IMR-90 (cell line): ENCODE measurements at regions not wholly inside any gene's neighbourhood (a gene's known extent, or its start where the extent isn't known, plus 50 kb on each side); places are given as distances from the start of the nearest gene placed in this dataset.

Source experiments
- ATAC-seq: fragments of 200-7000 bp; cut with Tn5 transposase; 2 replicates; pipeline ENCODE4 v1.9.1; 2020; ENCODE audit warnings: low read depth, mild to moderate bottlenecking, moderate library complexity
- BruUV-seq: library from RNA; stranded (reverse); fragments of 400-500 nt; replicated peaks from 2 replicates; lab custom pipeline; 2021; lab: Mats Ljungman, UMichigan
- CTCF ChIA-PET: fragments of 300-600 bp; formaldehyde crosslinking; extraction: SDS; loops from one replicate; lab custom pipeline; 2021; ENCODE audit warnings: antibody characterized with exemption; lab: Yijun Ruan, JAX
- POLR2A ChIA-PET: fragments of 300-600 bp; sonication (Branson Sonifier 250); formaldehyde crosslinking; loops from one replicate; lab custom pipeline; 2022; ENCODE audit warnings: antibody characterized with exemption; ENCODE audit not compliant: unreplicated experiment; lab: Charles Lee
- DNase-seq: peaks from one replicate; pipeline ENCODE4 v3.0.0; 2013
- H2AFZ ChIP-seq: replicated peaks from 2 replicates; pipeline ENCODE3; 2013; ENCODE audit warnings: low read length, mild to moderate bottlenecking; ENCODE audit not compliant: poor library complexity
- H2AK5ac ChIP-seq: 2 replicates; pipeline ENCODE4 v1.6.1; 2013; ENCODE audit warnings: low read depth, low read length, inconsistent platforms
- H2AK9ac ChIP-seq: replicated peaks from 2 replicates; pipeline ENCODE3; 2013; ENCODE audit warnings: mild to moderate bottlenecking, low read depth, low read length, moderate library complexity; ENCODE audit not compliant: poor library complexity
- H2BK120ac ChIP-seq: 2 replicates; pipeline ENCODE4 v1.6.1; 2013; ENCODE audit warnings: low read depth, low read length, inconsistent platforms
- H2BK15ac ChIP-seq: 3 replicates; pipeline ENCODE4 v1.6.1; 2013; ENCODE audit warnings: low read depth, low read length, inconsistent platforms
- H2BK20ac ChIP-seq: 2 replicates; pipeline ENCODE4 v1.6.1; 2013; ENCODE audit warnings: low read depth, mild to moderate bottlenecking, inconsistent platforms, low read length, moderate library complexity
- H2BK5ac ChIP-seq: 2 replicates; pipeline ENCODE4 v1.6.1; 2013; ENCODE audit warnings: mild to moderate bottlenecking, low read depth, low read length, inconsistent platforms; ENCODE audit not compliant: poor library complexity, severe bottlenecking
- H3K14ac ChIP-seq: replicated peaks from 2 replicates; pipeline ENCODE4 v1.6.1; 2013; ENCODE audit warnings: low read depth, low read length, inconsistent platforms
- H3K18ac ChIP-seq: 2 replicates; pipeline ENCODE4 v1.6.1; 2013; ENCODE audit warnings: low read depth, low read length, control low read depth
- H3K23ac ChIP-seq: 2 replicates; pipeline ENCODE4 v1.6.1; 2013; ENCODE audit warnings: low read depth, low read length, inconsistent platforms
- H3K27ac ChIP-seq: 2 replicates; pipeline ENCODE4 v1.5.1; 2013; ENCODE audit warnings: mild to moderate bottlenecking, control low read depth, low read length; ENCODE audit not compliant: insufficient read depth
- H3K27me3 ChIP-seq: 2 replicates; pipeline ENCODE4 v1.6.1; 2013; ENCODE audit warnings: low read length; ENCODE audit not compliant: control insufficient read depth, insufficient read depth
- H3K36me3 ChIP-seq: 2 replicates; pipeline ENCODE4 v1.6.1; 2013; ENCODE audit warnings: low read length, mixed read lengths; ENCODE audit not compliant: control insufficient read depth, insufficient read depth
- H3K4ac ChIP-seq: 2 replicates; pipeline ENCODE4 v1.6.1; 2013; ENCODE audit warnings: low read depth, low read length, inconsistent platforms
- H3K4me1 ChIP-seq: 2 replicates; pipeline ENCODE4 v1.6.1; 2013; ENCODE audit warnings: low read length, mixed read lengths; ENCODE audit not compliant: control insufficient read depth, insufficient read depth
- H3K4me2 ChIP-seq: 2 replicates; pipeline ENCODE4 v1.6.1; 2013; ENCODE audit warnings: low read depth, mild to moderate bottlenecking, control low read depth, low read length, moderate library complexity
- H3K4me3 ChIP-seq: 2 replicates; pipeline ENCODE4 v1.5.1; 2013; ENCODE audit warnings: low read depth, mild to moderate bottlenecking, control low read depth, low read length, moderate library complexity; ENCODE audit not compliant: insufficient read depth
- H3K56ac ChIP-seq: 2 replicates; pipeline ENCODE4 v1.6.1; 2013; ENCODE audit warnings: low read length, inconsistent platforms; ENCODE audit not compliant: insufficient read depth; ENCODE audit errors: extremely low read depth
- H3K79me1 ChIP-seq, 2 experiments: 2 replicates each; pipeline ENCODE4 v1.6.1; 2013; ENCODE audit warnings: low read length in 2 of 2, inconsistent platforms in 1 of 2, low read depth in 1 of 2
- H3K9ac ChIP-seq: 2 replicates; pipeline ENCODE4 v1.6.1; 2013; ENCODE audit warnings: low read depth, low read length, control low read depth
- H3K9me1 ChIP-seq: 2 replicates; pipeline ENCODE4 v1.6.1; 2013; ENCODE audit warnings: low read length, inconsistent platforms; ENCODE audit not compliant: insufficient read depth
- H3K9me3 ChIP-seq: 2 replicates; pipeline ENCODE4 v1.6.1; 2013; ENCODE audit warnings: low read length; ENCODE audit not compliant: control insufficient read depth, insufficient read depth
- H4K20me1 ChIP-seq: 2 replicates; pipeline ENCODE4 v1.6.1; 2013; ENCODE audit warnings: low read length, inconsistent platforms; ENCODE audit not compliant: insufficient read depth
- H4K5ac ChIP-seq: 2 replicates; pipeline ENCODE4 v1.6.1; 2013; ENCODE audit warnings: mild to moderate bottlenecking, low read depth, low read length, control low read depth
- H4K8ac ChIP-seq, 2 experiments: 2 replicates each; pipeline ENCODE4 v1.6.1; 2013; ENCODE audit warnings: low read depth in 2 of 2, low read length in 2 of 2, control low read depth in 1 of 2, inconsistent platforms in 1 of 2
- H4K91ac ChIP-seq: 2 replicates; pipeline ENCODE4 v1.6.1; 2013; ENCODE audit warnings: low read depth, low read length, inconsistent platforms; ENCODE audit not compliant: insufficient read depth
- BHLHE40 ChIP-seq: fragments of 150-350 bp; IDR thresholded peaks from 2 replicates; pipeline ENCODE4 v1.6.1; 2016; ENCODE audit warnings: mild to moderate bottlenecking, low read depth, low read length
- CHD1 ChIP-seq: IDR thresholded peaks from 2 replicates; pipeline ENCODE4 v1.6.1; 2012; ENCODE audit warnings: low read depth, low read length, improper control_type of control experiment
- CTCF ChIP-seq: conservative IDR thresholded peaks from 2 replicates; pipeline ENCODE4 v1.5.1; 2012; ENCODE audit warnings: mild to moderate bottlenecking, low read depth, low read length, improper control_type of control experiment
- MAFK ChIP-seq: IDR thresholded peaks from 2 replicates; pipeline ENCODE4 v1.6.1; 2012; ENCODE audit warnings: low read depth, low read length, improper control_type of control experiment
- MXI1 ChIP-seq: IDR thresholded peaks from 2 replicates; pipeline ENCODE4 v1.6.1; 2012; ENCODE audit warnings: low read depth, mild to moderate bottlenecking, low read length, moderate library complexity, borderline replicate concordance
- NFE2L2 ChIP-seq: fragments of 150-350 bp; IDR thresholded peaks from 2 replicates; pipeline ENCODE4 v1.6.1; 2016; ENCODE audit warnings: low read depth, mild to moderate bottlenecking, low read length
- POLR2A ChIP-seq: IDR thresholded peaks from 2 replicates; pipeline ENCODE4 v1.6.1; 2012; ENCODE audit warnings: mild to moderate bottlenecking, low read depth, low read length
- RAD21 ChIP-seq: IDR thresholded peaks from 2 replicates; pipeline ENCODE4 v1.6.1; 2012; ENCODE audit warnings: low read length, improper control_type of control experiment
- RCOR1 ChIP-seq: IDR thresholded peaks from 2 replicates; pipeline ENCODE4 v1.6.1; 2012; ENCODE audit warnings: mild to moderate bottlenecking, low read length, improper control_type of control experiment; ENCODE audit not compliant: insufficient replicate concordance
- RFX5 ChIP-seq: IDR thresholded peaks from 2 replicates; pipeline ENCODE4 v1.8.0; 2012; ENCODE audit warnings: low read depth, mild to moderate bottlenecking, low read length, moderate library complexity
- SMC3 ChIP-seq: fragments of 150-350 bp; IDR thresholded peaks from 2 replicates; pipeline ENCODE4 v1.6.1; 2016; ENCODE audit warnings: low read depth, mild to moderate bottlenecking, antibody characterized with exemption, low read length, moderate library complexity
- WGBS, 2 experiments: methylation state at CpG; one replicate each; pipeline versions ENCODE4 v1.1.5 to v1.1.7; 2013; ENCODE audit warnings: missing lambda C conversion rate in 2 of 2; ENCODE audit not compliant: insufficient read length in 1 of 2; ENCODE audit errors: extremely low coverage in 2 of 2; 5-methylcytosine and 5-hydroxymethylcytosine counted together
- dilution Hi-C: fragments of 300-500 bp; cut with HindIII; formaldehyde crosslinking; loops from one replicate; pipeline ENCODE4 v1.14.3; 2018; ENCODE audit warnings: low sequenced_read_pairs; ENCODE audit not compliant: unreplicated experiment
- in situ Hi-C: fragments of 300-500 bp; cut with MboI; formaldehyde crosslinking; loops from 3 replicates; pipeline ENCODE4 v1.14.3; 2019; ENCODE audit warnings: low sequenced_read_pairs, inconsistent platforms, mixed read lengths
- intact Hi-C: fragments of 100-400 bp; cut with micrococcal nuclease; formaldehyde crosslinking; loops from 2 replicates; pipeline ENCODE4 v1.10.0; 2022

- H2BK120ac ChIP-seq, result no peak overlapping the region
- H3K56ac ChIP-seq, result no peak overlapping the region
- no peaks in the 10 kb centered on the region; the same call in 1 of the 2 replicates for H3K27me3 ChIP-seq
- BruUV-seq, result no TSS peak
- no peak overlapping the region for H2AFZ ChIP-seq
- H4K8ac ChIP-seq, result no peak overlapping the region
- H3K4me1 ChIP-seq, result peaks cover 4% of the 10 kb centered on the region
- no peak overlapping the region for H3K23ac ChIP-seq
- H3K18ac ChIP-seq, result no peak overlapping the region
- no peak overlapping the region for H4K91ac ChIP-seq
- ChIA-PET POLR2A (no interaction called here), CTCF (interaction anchor here (0.6 to 0.9 kb wide), 3 partner anchors 12 to 562 kb away, joined by 3 read pairs; no protein-coding TSS in a partner anchor)
- no peak overlapping the region for H4K5ac ChIP-seq
- no peak overlapping the region for H3K27ac ChIP-seq
- no peaks in the 10 kb centered on the region for H3K36me3 ChIP-seq
- ATAC-seq (no peak), DNase-seq (no peak)
- H2BK5ac ChIP-seq, result no peak overlapping the region
- dilution Hi-C loops, result no loop called here
- H2AK5ac ChIP-seq, result no peak overlapping the region
- H3K4me3 ChIP-seq, result no peak overlapping the region
- in situ Hi-C loops, result no loop called here
- no peak overlapping the region for H3K4ac ChIP-seq
- no peaks in the 10 kb centered on the region for H3K9me3 ChIP-seq
- no peak overlapping the region for H3K4me2 ChIP-seq
- H2BK20ac ChIP-seq, result no peak overlapping the region
- no peaks in the 10 kb centered on the region for H4K20me1 ChIP-seq
- TF ChIP-seq RAD21, result no peak
- no peak for TF ChIP-seq RFX5
- no peak for TF ChIP-seq BHLHE40
- no peak for TF ChIP-seq POLR2A
- TF ChIP-seq MXI1, result no peak
- no peak for TF ChIP-seq CTCF
- no peak for TF ChIP-seq SMC3
- no peak for TF ChIP-seq RCOR1
- TF ChIP-seq NFE2L2, result no peak
- no peak for TF ChIP-seq CHD1
- no peak for TF ChIP-seq MAFK
- H3K9ac ChIP-seq, result no peak overlapping the region
- no CpG with 5 or more reads among the region's 1 CpG for WGBS, 2 experiments
- H3K14ac ChIP-seq, result no peak overlapping the region
- no peaks in the 10 kb centered on the region; the same call in 1 of the 2 replicates for H3K9me1 ChIP-seq
- H2BK15ac ChIP-seq, result no peak overlapping the region
- no peaks in the 10 kb centered on the region for H3K79me1 ChIP-seq
- H2AK9ac ChIP-seq, result no peak overlapping the region
- intact Hi-C loops, result no loop called here
Observed at GRCh38 chr14:53885136-53885640, 71.4 kb downstream of the BMP4 start.
